Dendritic cell treated with granulocyte-macrophage colony-stimulating factor and Interleukin-4, amounts not matched to agents 40 ng/mL and 50 ng/mL, for 4 days (primary cell): ENCODE measurements at regions not wholly inside any gene's neighbourhood (a gene's known extent, or its start where the extent isn't known, plus 50 kb on each side); places are given as distances from the start of the nearest gene placed in this dataset.

Experiments used
- H3K27ac Mint-ChIP-seq: one replicate; pipeline ENCODE4 v1.8.0; 2022; ENCODE audit warnings: mild to moderate bottlenecking, mixed read lengths
- H3K27me3 Mint-ChIP-seq: one replicate; pipeline ENCODE4 v1.8.0; 2022; ENCODE audit warnings: mild to moderate bottlenecking, mixed read lengths
- H3K36me3 Mint-ChIP-seq: one replicate; pipeline ENCODE4 v1.8.0; 2022; ENCODE audit warnings: low read depth, mixed read lengths
- H3K4me1 Mint-ChIP-seq: one replicate; pipeline ENCODE4 v1.8.0; 2022; ENCODE audit warnings: low read depth, mixed read lengths
- H3K4me3 Mint-ChIP-seq: one replicate; pipeline ENCODE4 v1.8.0; 2022; ENCODE audit warnings: mild to moderate bottlenecking, moderate library complexity, mixed read lengths
- H3K9me3 Mint-ChIP-seq: one replicate; pipeline ENCODE4 v1.8.0; 2022; ENCODE audit warnings: mixed read lengths
- intact Hi-C: fragments of 100-400 bp; cut with micrococcal nuclease; formaldehyde crosslinking; loops from one replicate; pipeline ENCODE4 v1.15.0; 2022

- Mint-ChIP-seq H3K4me3 (no peak overlapping the region), H3K4me1 (peaks cover 51% of the 10 kb centered on the region), H3K9me3 (no peaks in the 10 kb centered on the region), H3K27me3 (peaks cover 71% of the 10 kb centered on the region), H3K36me3 (no peaks in the 10 kb centered on the region), H3K27ac (no peak overlapping the region)
- intact Hi-C loops = loop anchor here (10.0 kb wide), 1 partner anchor 79 kb away; no protein-coding TSS in a partner anchor
These were observed 390.4 kb upstream of the PROK2 start for GRCh38 chr3:72175296-72175858.

- no peak overlapping the region for H3K27ac Mint-ChIP-seq
- no peaks in the 10 kb centered on the region for H3K9me3 Mint-ChIP-seq
- no peak overlapping the region for H3K4me3 Mint-ChIP-seq
- peaks cover 51% of the 10 kb centered on the region for H3K4me1 Mint-ChIP-seq
- H3K27me3 Mint-ChIP-seq = peaks cover 66% of the 10 kb centered on the region
- no peaks in the 10 kb centered on the region for H3K36me3 Mint-ChIP-seq
- intact Hi-C loops = loop anchor here (10.0 kb wide), 1 partner anchor 80 kb away; no protein-coding TSS in a partner anchor
These were observed 389.9 kb upstream of the PROK2 start for GRCh38 chr3:72174890-72175289.

DNA sequence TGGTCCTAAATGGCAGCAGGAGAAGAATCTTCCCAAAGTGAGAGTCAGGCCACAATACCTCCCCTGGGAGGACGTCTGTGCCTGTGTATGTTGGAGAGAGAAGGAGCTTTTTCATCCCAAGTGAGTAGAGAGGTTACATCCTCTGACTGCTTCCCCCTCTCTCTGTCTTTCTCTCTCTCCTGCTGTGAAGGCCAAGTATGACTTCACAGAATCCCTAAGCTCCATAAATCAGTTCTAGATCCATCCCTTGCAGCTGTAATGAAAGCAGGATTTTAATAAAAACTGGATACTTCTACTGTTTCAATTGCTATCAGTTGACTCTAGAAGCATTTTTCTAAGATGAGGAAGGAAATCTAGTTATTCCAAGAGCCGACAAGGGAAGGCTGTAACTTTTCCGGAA lies 389.1 kb upstream of the PROK2 start:
- no peak overlapping the region for H3K4me3 Mint-ChIP-seq
- H3K27ac Mint-ChIP-seq = no peak overlapping the region
- peaks cover 60% of the 10 kb centered on the region for H3K27me3 Mint-ChIP-seq
- H3K9me3 Mint-ChIP-seq = no peaks in the 10 kb centered on the region
- intact Hi-C loops = loop anchor here (10.0 kb wide), 1 partner anchor 81 kb away; no protein-coding TSS in a partner anchor
- H3K36me3 Mint-ChIP-seq = no peaks in the 10 kb centered on the region
- H3K4me1 Mint-ChIP-seq = peaks cover 45% of the 10 kb centered on the region

DNA sequence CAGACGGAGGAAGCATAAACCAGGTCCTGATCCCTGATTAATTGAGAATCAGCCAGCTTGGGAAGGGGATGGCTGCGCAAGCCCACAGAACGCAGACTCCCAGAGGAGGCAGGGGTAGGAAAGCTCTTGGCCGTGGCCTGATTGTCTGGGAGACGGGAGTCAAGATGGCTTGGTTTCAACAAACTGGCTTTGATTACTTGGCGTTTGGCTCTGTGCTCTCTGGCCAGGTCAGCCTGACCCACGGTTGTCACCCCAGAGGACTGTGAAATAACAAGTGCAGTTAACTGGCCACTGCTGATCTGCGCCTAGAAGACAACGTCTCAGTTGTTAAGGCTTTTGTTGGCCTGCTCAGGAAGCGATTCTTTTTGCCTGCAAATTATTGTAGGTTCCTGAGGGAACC lies 387.0 kb upstream of the PROK2 start:
- Mint-ChIP-seq H3K9me3 (no peaks in the 10 kb centered on the region), H3K4me3 (no peak overlapping the region), H3K36me3 (no peaks in the 10 kb centered on the region), H3K4me1 (peaks cover 33% of the 10 kb centered on the region), H3K27me3 (peaks cover 42% of the 10 kb centered on the region), H3K27ac (no peak overlapping the region)
- intact Hi-C loops = loop anchor here (10.0 kb wide), 1 partner anchor 83 kb away; no protein-coding TSS in a partner anchor

DNA sequence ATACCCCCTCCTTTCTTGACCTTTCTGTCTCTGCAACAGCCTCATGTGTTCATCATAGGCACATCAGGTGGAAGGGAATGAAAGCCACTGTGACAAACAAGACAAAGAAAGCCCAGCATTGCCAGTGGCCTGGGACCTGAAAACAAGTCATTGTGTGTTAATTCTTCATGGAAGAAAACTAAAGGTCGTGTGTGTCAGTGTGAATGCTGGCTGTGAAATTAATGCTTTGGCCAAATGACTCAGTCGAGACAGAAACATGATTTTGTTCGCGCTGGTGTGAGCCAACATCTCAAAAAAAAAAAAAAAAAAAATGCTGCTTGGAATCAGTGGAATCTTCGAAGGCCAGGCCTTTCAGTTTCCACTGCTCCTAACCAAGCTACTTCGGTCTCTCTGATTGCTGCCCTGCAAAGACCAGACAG lies 386.5 kb upstream of the PROK2 start:
- intact Hi-C loops = loop anchor here (10.0 kb wide), 1 partner anchor 83 kb away; no protein-coding TSS in a partner anchor
- H3K4me3 Mint-ChIP-seq = no peak overlapping the region

DNA sequence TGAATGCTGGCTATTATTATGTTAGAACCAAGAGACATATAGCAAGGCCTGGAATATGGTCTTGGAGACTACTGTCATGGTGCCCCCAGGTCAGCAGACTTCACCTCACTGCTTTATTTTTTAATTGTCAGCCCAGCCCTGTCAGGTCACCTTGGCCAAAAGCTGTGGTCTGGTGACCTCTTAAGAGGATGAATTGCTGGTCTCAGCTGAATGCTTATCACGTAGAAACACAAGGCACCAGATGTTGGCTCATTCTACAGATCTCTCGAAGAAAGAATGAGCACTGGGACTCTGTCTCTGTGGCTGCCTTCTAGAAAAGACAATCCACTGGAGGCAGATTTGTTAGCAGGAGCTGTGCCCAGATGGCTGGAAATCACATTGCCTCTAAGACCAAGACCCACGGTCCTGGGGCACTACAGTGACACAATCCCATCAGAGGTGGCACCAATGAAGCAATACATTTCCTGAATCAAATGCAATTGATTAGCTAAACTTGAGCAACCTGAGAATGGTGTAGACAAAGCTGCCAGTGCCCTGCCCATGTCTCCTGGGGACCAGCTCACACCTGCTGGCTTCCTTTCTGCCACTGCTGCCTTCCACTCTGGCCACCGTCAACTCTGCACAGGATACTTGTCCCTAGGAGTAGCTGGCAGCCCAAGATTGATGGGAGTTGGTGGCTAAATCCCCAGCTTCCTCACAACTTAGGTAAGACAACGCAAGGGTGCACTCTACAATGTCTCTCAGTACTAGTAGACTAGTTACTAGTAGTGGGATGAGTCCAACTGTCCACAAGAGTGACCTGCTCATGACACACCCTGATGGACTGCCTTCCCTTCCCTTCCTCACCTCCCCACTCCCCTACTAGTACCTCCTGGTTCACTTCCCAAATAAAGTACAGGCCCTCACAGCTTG lies 384.9 kb upstream of the PROK2 start:
- H3K27ac Mint-ChIP-seq = no peak overlapping the region
- peaks cover 36% of the 10 kb centered on the region for H3K27me3 Mint-ChIP-seq
- no peaks in the 10 kb centered on the region for H3K36me3 Mint-ChIP-seq
- H3K9me3 Mint-ChIP-seq = no peaks in the 10 kb centered on the region
- peaks cover 12% of the 10 kb centered on the region for H3K4me1 Mint-ChIP-seq
- H3K4me3 Mint-ChIP-seq = no peak overlapping the region
- intact Hi-C loops = loop anchor here (10.0 kb wide), 1 partner anchor 85 kb away; no protein-coding TSS in a partner anchor

More for the DNA sequence above, 386.5 kb upstream of the PROK2 start:
- Mint-ChIP-seq H3K27ac (no peak overlapping the region), H3K9me3 (no peaks in the 10 kb centered on the region), H3K4me1 (peaks cover 28% of the 10 kb centered on the region), H3K27me3 (peaks cover 37% of the 10 kb centered on the region), H3K36me3 (no peaks in the 10 kb centered on the region)

DNA sequence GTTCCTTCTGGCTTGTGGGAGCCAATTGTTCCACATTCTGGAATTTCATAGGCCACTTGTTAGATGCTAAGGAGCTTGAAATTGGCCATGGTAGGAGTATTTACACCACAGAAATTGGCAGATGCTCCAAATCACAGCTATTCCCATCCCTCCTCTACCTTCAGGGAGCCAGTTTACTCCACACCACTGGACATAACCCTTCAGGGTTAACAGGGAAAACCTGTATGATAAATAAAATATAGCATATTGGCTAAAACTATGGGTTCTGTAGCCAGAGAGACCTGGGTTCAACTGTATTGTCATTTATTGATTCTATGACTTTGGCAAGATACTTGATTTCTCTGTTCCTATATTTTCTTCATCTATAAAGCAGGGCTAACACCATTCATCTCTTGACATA lies 384.2 kb upstream of the PROK2 start:
- no peaks in the 10 kb centered on the region for H3K9me3 Mint-ChIP-seq
- no peak overlapping the region for H3K4me3 Mint-ChIP-seq
- no peak overlapping the region for H3K27ac Mint-ChIP-seq
- peaks cover 11% of the 10 kb centered on the region for H3K4me1 Mint-ChIP-seq
- peaks cover 31% of the 10 kb centered on the region for H3K27me3 Mint-ChIP-seq
- no peaks in the 10 kb centered on the region for H3K36me3 Mint-ChIP-seq
- intact Hi-C loops = no loop called here

- no peaks in the 10 kb centered on the region for H3K9me3 Mint-ChIP-seq
- H3K36me3 Mint-ChIP-seq = no peaks in the 10 kb centered on the region
- intact Hi-C loops = no loop called here
- H3K4me3 Mint-ChIP-seq = no peak overlapping the region
- H3K27me3 Mint-ChIP-seq = peaks cover 17% of the 10 kb centered on the region
- H3K27ac Mint-ChIP-seq = no peak overlapping the region
- H3K4me1 Mint-ChIP-seq = peaks cover 26% of the 10 kb centered on the region
These were observed 380.9 kb upstream of the PROK2 start for GRCh38 chr3:72165808-72166207.

GRCh38 chr3:72165317-72165716 lies 380.4 kb upstream of the PROK2 start:
- Mint-ChIP-seq H3K36me3 (no peaks in the 10 kb centered on the region), H3K27ac (no peak overlapping the region), H3K4me1 (peaks cover 26% of the 10 kb centered on the region), H3K4me3 (no peak overlapping the region), H3K27me3 (peaks cover 21% of the 10 kb centered on the region), H3K9me3 (no peaks in the 10 kb centered on the region)
- intact Hi-C loops = no loop called here

- Mint-ChIP-seq H3K27me3 (peaks cover 24% of the 10 kb centered on the region), H3K27ac (no peak overlapping the region), H3K36me3 (no peaks in the 10 kb centered on the region), H3K4me3 (no peak overlapping the region), H3K4me1 (peaks cover 26% of the 10 kb centered on the region), H3K9me3 (no peaks in the 10 kb centered on the region)
- intact Hi-C loops = no loop called here
These were observed 379.7 kb upstream of the PROK2 start for GRCh38 chr3:72164635-72164978.

DNA sequence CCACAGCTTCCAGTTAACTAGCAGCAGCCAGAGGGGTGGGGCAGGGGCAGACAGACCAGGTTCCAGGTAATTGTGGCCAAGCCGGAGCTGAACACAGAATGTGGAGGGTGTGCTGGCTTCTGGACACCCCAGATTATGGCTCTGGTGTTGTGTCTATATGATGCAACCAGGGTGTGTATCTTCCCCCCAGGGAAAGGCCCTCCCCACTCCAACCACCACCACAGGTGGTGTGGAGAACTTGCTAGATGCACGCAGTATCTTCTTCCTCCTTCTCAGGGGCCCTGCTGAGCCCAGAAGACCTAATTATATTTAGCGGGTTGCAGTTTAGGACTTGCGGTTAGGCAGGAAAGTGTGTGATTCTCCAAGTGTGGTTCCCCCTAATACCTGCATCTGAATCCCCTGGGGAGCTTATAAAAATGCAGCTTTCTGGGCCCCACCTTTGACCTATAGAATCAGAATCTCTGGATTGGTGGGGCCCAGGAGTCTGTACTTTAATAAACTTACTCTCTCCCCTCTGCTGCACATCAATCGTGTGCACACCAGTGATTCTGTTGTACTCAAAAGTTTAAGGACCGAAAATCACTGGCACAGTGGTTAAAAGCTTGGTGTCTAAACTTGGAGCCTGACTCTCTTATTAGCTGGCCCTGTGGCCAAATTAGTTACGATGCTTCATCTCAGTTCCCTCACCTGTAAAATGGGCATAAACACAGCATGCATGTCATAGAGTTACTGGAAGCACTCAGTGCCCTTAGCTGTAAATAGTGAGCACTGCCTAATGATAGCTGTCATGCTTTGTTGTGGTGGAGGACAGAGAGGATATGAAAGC lies 379.1 kb upstream of the PROK2 start:
- intact Hi-C loops = no loop called here
- Mint-ChIP-seq H3K36me3 (no peaks in the 10 kb centered on the region), H3K4me3 (no peak overlapping the region), H3K4me1 (peaks cover 26% of the 10 kb centered on the region), H3K9me3 (no peaks in the 10 kb centered on the region), H3K27ac (no peak overlapping the region), H3K27me3 (peaks cover 27% of the 10 kb centered on the region)

DNA sequence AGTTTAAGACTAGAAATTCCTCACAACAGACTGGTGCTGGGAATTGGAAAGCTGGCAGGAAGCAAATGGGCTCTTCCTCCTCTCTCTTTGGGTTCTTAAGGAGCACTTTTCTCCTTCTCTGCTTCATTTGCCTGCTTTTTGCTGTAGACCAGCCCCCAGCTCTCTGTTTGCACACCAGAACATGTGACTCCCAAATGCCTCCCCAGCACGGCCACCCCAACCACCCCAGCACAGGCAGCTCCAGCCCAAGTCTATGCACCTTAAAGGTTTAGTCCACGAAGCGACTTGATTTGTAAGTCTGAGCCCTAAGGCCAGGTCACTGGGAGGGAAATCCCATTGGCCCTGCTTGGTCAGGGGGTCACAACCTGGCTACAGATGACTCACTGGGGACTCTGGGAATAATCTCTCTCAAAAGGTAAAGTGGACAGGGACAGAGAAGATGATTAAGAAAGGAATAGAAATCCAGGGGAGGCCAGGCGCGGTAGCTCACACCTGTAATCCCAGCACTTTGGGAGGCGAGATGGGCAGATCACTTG lies 377.8 kb upstream of the PROK2 start:
- H3K9me3 Mint-ChIP-seq = no peaks in the 10 kb centered on the region
- no peak overlapping the region for H3K27ac Mint-ChIP-seq
- H3K4me3 Mint-ChIP-seq = no peak overlapping the region
- no peaks in the 10 kb centered on the region for H3K36me3 Mint-ChIP-seq
- peaks cover 26% of the 10 kb centered on the region for H3K4me1 Mint-ChIP-seq
- intact Hi-C loops = no loop called here
- H3K27me3 Mint-ChIP-seq = peaks cover 32% of the 10 kb centered on the region

DNA sequence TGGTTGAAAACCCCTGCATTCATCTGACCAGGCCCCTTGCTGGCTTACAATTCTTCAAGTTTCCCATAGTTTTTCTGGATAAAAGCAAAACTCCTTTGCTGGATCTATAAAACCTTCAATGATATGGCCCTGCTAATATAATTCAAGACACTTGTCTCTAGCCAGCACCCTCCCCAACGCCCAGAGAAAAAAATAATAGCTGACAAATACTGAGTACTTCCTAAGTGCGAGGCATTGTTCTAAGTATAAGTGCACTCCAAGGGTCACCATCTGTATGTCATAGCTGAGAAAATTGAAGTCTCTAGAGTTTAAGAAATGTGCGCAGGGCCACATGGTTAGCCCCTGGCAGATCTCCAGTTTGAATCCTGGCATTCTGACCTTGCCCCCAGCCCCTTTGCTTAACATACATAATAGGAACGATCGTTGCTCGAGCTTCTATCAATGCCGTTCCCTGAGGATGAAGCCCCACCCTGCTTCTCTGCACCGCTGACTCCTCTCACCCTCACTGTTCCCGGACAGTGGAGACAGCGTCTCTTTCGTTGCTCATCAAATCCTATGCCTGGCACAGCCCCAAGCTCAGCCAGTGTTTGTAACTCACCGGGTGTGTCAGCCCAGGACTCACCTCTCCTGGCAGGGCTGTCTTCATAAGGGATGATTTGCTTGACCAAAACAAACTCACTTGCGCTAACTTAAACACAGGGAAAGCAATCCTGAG lies 377.1 kb upstream of the PROK2 start:
- Mint-ChIP-seq H3K4me1 (peaks cover 26% of the 10 kb centered on the region), H3K27ac (no peak overlapping the region), H3K27me3 (peaks cover 37% of the 10 kb centered on the region), H3K9me3 (no peaks in the 10 kb centered on the region), H3K4me3 (no peak overlapping the region), H3K36me3 (no peaks in the 10 kb centered on the region)
- intact Hi-C loops = no loop called here
